ENCODE measurements at regions not wholly inside any gene's neighbourhood (a gene's known extent, or its start where the extent isn't known, plus 50 kb on each side); places are given as distances from the start of the nearest gene placed in this dataset.

DNA sequence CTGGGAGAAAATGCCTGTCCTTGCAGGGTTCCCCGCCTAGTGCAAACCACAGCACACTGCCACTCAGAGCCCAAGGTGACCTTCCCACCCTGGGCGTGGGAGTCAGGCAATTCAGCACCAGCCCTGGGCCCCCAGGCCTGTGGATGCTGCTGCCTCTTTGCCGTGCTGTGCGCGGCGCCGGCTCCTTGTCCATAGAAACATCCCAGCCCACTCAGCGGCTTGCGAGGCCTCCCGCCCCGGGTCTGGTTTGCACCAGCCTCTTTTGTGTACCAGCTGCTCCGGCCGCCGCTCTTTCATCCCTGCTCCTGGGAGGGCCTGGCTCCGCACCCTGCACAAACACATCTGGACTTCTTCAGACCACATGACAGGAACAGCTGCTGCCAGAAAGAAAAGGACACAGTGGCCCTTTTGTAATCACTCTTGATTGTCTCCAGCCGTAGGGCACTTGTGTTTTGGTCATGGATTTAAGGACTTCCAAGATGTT, 75.4 kb upstream of the SDK2 start:
- Histone ChIP-seq H3K4me1 (peaks cover 2 to 19% (median 9%) of the 10 kb centered on the region in 4 donors), H3K27ac (no peak overlapping the region), H3K36me3 (no peaks in the 10 kb centered on the region), H3K27me3 (no peaks in the 10 kb centered on the region), H3K4me3 (no peak overlapping the region), H3K9me3 (no peaks in the 10 kb centered on the region)
- intact Hi-C loops (cut with DNase I; ENCODE audit: low total_unique reads) (no loop called here), in situ Hi-C loops (cut with MboI; ENCODE audit: low pct_ligation_motif_present in 1 of 4, low pct_unique_long_range_greater_than_20kb in 1 of 4, low sequenced_read_pairs in 3 of 4) (loop anchor here in 1 of 4 donors (10.0 to 25.0 kb wide), 2 partner anchors 132 to 285 kb away; no protein-coding TSS in a partner anchor)
- WGBS, 2 donors (ENCODE audit: low coverage in 1 of 2), result 32% methylated on average over 13 of the region's 16 CpGs; no CpG with 5 or more reads in 1 of the 2 donors
- DNase-seq, result peak; percentile 24
- TF ChIP-seq POLR2AphosphoS5 (IDR thresholded peaks at IDR 0.05) (peak in 2 of 3 donors; percentile 55 to 75), EP300 (IDR thresholded peaks at IDR 0.05; ENCODE audit: low read depth) (no peak)
- TF ChIP-seq, protein P1, sequence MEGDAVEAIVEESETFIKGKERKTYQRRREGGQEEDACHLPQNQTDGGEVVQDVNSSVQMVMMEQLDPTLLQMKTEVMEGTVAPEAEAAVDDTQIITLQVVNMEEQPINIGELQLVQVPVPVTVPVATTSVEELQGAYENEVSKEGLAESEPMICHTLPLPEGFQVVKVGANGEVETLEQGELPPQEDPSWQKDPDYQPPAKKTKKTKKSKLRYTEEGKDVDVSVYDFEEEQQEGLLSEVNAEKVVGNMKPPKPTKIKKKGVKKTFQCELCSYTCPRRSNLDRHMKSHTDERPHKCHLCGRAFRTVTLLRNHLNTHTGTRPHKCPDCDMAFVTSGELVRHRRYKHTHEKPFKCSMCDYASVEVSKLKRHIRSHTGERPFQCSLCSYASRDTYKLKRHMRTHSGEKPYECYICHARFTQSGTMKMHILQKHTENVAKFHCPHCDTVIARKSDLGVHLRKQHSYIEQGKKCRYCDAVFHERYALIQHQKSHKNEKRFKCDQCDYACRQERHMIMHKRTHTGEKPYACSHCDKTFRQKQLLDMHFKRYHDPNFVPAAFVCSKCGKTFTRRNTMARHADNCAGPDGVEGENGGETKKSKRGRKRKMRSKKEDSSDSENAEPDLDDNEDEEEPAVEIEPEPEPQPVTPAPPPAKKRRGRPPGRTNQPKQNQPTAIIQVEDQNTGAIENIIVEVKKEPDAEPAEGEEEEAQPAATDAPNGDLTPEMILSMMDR (IDR thresholded peaks at IDR 0.05), result no peak

DNA sequence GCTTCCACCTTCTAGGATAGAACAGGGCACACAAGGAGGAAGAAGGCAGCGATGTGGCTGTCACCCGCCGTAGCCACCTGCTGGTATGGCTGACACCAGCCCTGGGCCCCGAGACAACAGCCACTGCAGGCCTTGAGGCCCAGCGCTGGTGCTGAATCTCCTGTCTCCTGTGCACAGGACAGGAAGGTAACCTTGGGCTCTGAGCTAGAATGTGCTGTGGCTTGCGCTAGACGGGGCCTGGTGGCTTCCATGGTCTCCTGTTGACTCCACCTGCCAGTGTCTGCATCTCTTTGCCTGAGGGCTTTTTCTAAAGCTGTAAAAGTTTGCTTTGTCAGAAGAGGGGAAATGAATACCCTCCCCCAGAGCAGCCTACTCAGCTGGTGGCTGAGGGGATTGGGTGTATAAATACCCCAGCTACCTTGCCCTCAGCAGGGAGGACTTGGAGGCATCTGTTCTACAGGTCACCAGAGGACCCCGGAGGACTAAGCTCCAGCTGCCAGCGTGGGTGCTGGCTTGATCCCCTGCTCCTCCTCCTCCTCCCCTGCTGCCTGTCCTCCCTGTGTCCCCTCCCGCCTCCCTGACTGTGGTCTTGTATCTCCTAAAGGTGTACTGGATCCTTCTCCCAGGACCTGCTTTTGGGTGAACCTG, 76.1 kb upstream of the SDK2 start:
- WGBS, 2 donors (ENCODE audit: low coverage in 1 of 2), result 89% methylated on average over 10 of the region's 10 CpGs; no CpG with 5 or more reads in 1 of the 2 donors
- Histone ChIP-seq H3K4me1 (peaks cover 2 to 19% (median 9%) of the 10 kb centered on the region in 4 donors), H3K36me3 (no peaks in the 10 kb centered on the region), H3K9me3 (no peaks in the 10 kb centered on the region), H3K27ac (no peak overlapping the region), H3K4me3 (no peak overlapping the region), H3K27me3 (no peaks in the 10 kb centered on the region)
- DNase-seq, result no peak
- in situ Hi-C loops (cut with MboI; ENCODE audit: low pct_ligation_motif_present in 1 of 4, low pct_unique_long_range_greater_than_20kb in 1 of 4, low sequenced_read_pairs in 3 of 4), result loop anchor here in 1 of 4 donors (25.0 kb wide), 1 partner anchor 133 kb away; no protein-coding TSS in a partner anchor
- intact Hi-C loops (cut with DNase I; ENCODE audit: low total_unique reads), result no loop called here
- TF ChIP-seq EP300 (IDR thresholded peaks at IDR 0.05; ENCODE audit: low read depth) (no peak), POLR2A (IDR thresholded peaks at IDR 0.05) (no peak), POLR2AphosphoS5 (IDR thresholded peaks at IDR 0.05) (no peak)
- TF ChIP-seq, protein P1 (IDR thresholded peaks at IDR 0.05), result no peak

DNA sequence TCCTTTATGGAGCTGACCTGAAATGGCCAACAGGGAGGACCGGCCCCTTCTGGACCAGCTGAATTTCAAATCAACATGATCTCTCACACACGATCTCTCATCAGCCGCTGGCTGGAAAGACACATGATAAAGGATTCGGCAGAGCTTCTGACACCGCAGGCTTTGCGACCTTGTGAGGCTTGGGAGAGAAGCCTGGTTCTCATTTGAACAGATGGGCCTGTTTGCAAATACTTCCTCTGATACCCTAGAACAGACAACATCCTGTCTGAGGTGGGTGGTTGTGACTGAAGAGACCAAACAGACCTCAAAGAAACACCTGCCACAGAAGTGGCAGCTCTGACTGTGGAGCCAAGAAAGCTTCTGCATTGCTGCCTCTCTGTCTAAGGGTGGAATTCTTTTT, 77.9 kb upstream of the SDK2 start:
- DNase-seq, result no peak
- in situ Hi-C loops (cut with MboI; ENCODE audit: low pct_ligation_motif_present in 1 of 4, low pct_unique_long_range_greater_than_20kb in 1 of 4, low sequenced_read_pairs in 3 of 4), result loop anchor here in 1 of 4 donors (25.0 kb wide), 1 partner anchor 135 kb away; no protein-coding TSS in a partner anchor
- Histone ChIP-seq H3K9me3 (no peaks in the 10 kb centered on the region), H3K4me1 (peaks cover 2 to 19% (median 9%) of the 10 kb centered on the region in 4 donors), H3K36me3 (no peaks in the 10 kb centered on the region), H3K4me3 (no peak overlapping the region), H3K27me3 (no peaks in the 10 kb centered on the region), H3K27ac (no peak overlapping the region)
- intact Hi-C loops (cut with DNase I; ENCODE audit: low total_unique reads), result no loop called here
- TF ChIP-seq, protein P1 (IDR thresholded peaks at IDR 0.05), result no peak
- no peak for TF ChIP-seq EP300 (IDR thresholded peaks at IDR 0.05; ENCODE audit: low read depth)
- no peak for TF ChIP-seq POLR2A (IDR thresholded peaks at IDR 0.05)
- no peak for TF ChIP-seq POLR2AphosphoS5 (IDR thresholded peaks at IDR 0.05)
- WGBS, 2 donors (ENCODE audit: low coverage in 1 of 2), result 82% methylated on average over 6 of the region's 6 CpGs; no CpG with 5 or more reads in 1 of the 2 donors

GRCh38 chr17:73723317-73723716, 79.1 kb upstream of the SDK2 start:
- Histone ChIP-seq H3K27ac (no peak overlapping the region), H3K27me3 (no peaks in the 10 kb centered on the region)
- in situ Hi-C loops (cut with MboI; ENCODE audit: low pct_ligation_motif_present in 1 of 4, low pct_unique_long_range_greater_than_20kb in 1 of 4, low sequenced_read_pairs in 3 of 4), result loop anchor here in 1 of 4 donors (25.0 kb wide), 1 partner anchor 136 kb away; no protein-coding TSS in a partner anchor

More at GRCh38 chr17:73723317-73723716, 79.1 kb upstream of the SDK2 start:
- no peak for DNase-seq
- no peaks in the 10 kb centered on the region for H3K9me3 ChIP-seq
- no peak overlapping the region for H3K4me3 ChIP-seq
- peaks cover 2 to 15% (median 9%) of the 10 kb centered on the region in 4 donors for H3K4me1 ChIP-seq
- no peaks in the 10 kb centered on the region for H3K36me3 ChIP-seq
- WGBS, 2 donors (ENCODE audit: low coverage in 1 of 2), result 60 to 81% methylated on average over 1 to 4 of the region's 4 CpGs
- TF ChIP-seq EP300 (IDR thresholded peaks at IDR 0.05; ENCODE audit: low read depth) (no peak), POLR2A (IDR thresholded peaks at IDR 0.05) (no peak), POLR2AphosphoS5 (IDR thresholded peaks at IDR 0.05) (no peak)
- TF ChIP-seq, protein P1 (IDR thresholded peaks at IDR 0.05), result no peak
- intact Hi-C loops (cut with DNase I; ENCODE audit: low total_unique reads), result no loop called here

Data from transverse colon (tissue), 4 donors.